GM12892 (cell line): ENCODE measurements at regions not wholly inside any gene's neighbourhood (a gene's known extent, or its start where the extent isn't known, plus 50 kb on each side); places are given as distances from the start of the nearest gene placed in this dataset.

Source experiments
- POLR2A ChIP-seq: IDR thresholded peaks from 2 replicates; pipeline ENCODE4 v1.6.1; 2011; ENCODE audit warnings: low read depth, low read length, control low read depth
- TAF1 ChIP-seq: IDR thresholded peaks from 2 replicates; pipeline ENCODE4 v1.6.1; 2011; ENCODE audit warnings: low read depth, mild to moderate bottlenecking, control low read depth, low read length, borderline replicate concordance

DNA sequence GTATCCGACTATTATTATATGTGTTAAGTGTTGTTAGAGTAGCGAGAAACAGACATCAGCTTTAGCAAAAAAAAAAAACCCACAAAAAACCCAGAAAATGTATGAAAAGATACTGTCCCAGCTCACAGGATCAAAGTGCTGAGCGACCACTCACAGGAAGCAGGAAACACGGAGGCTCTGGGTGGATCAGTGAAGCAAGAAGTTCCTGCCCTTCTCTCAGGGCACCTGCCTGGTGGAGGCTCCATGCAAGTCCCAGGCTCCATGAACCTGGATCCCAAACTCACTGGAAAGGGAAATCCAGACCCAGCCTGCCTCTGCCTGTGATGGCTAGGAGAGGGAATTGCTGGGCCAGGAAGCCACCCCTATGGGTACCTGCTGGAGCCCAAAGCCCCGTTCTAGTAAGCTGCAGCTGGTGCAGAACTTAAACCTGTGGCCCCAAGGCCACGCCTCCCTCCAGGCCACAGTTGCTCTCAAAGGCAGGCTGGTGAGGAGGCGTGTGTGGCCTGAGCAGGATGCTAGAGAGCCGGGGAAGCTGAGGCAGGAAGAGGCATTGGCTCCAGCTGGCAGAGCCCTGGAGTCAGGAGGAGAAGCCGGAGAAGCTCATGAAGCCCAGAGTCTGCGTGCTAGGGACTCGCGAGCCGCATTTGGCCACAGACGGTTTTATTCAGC lies 63.5 kb upstream of the TAF1B start:
- no peak for TF ChIP-seq TAF1
- no peak; the same call in 1 of the 2 replicates for TF ChIP-seq POLR2A
